ENCODE measurements at regions not wholly inside any gene's neighbourhood (a gene's known extent, or its start where the extent isn't known, plus 50 kb on each side); places are given as distances from the start of the nearest gene placed in this dataset.
"Not testable (repeated sequence)": the region's sequence is repeated elsewhere in the genome, so short reads cannot be mapped to it uniquely, and the experiment has no call there.

GRCh38 chr9:39582677-39583412, 227.4 kb downstream of the SPATA31A1 start:
- POLR2A ChIA-PET; H3K9me3 Mint-ChIP-seq; H3K36me3 Mint-ChIP-seq (ENCODE audit: low read depth); H3K4me1 Mint-ChIP-seq; H3K27me3 Mint-ChIP-seq; H3K4me3 Mint-ChIP-seq; DNase-seq; CTCF ChIA-PET; H3K27ac Mint-ChIP-seq: not testable (repeated sequence)

GRCh38 chr9:39583413-39583747, 227.9 kb downstream of the SPATA31A1 start:
- H3K27me3 Mint-ChIP-seq; H3K9me3 Mint-ChIP-seq; CTCF ChIA-PET; H3K4me1 Mint-ChIP-seq; DNase-seq; H3K27ac Mint-ChIP-seq; H3K4me3 Mint-ChIP-seq; POLR2A ChIA-PET; H3K36me3 Mint-ChIP-seq (ENCODE audit: low read depth): not testable (repeated sequence)

GRCh38 chr9:39585233-39585632, 229.8 kb downstream of the SPATA31A1 start:
- H3K4me1 Mint-ChIP-seq, H3K27me3 Mint-ChIP-seq, H3K9me3 Mint-ChIP-seq: not testable (repeated sequence)

GRCh38 chr9:39587844-39588499, 232.5 kb downstream of the SPATA31A1 start:
- H3K4me3 Mint-ChIP-seq, result no peak overlapping the region
- H3K4me1 Mint-ChIP-seq, result no peaks in the 10 kb centered on the region
- H3K36me3 Mint-ChIP-seq (ENCODE audit: low read depth), result no peaks in the 10 kb centered on the region
- ChIA-PET POLR2A (no interaction called here), CTCF (no interaction called here)
- H3K9me3 Mint-ChIP-seq, result no peaks in the 10 kb centered on the region
- no peak overlapping the region for H3K27ac Mint-ChIP-seq
- DNase-seq, result no peak
- H3K27me3 Mint-ChIP-seq, result no peaks in the 10 kb centered on the region

More at GRCh38 chr9:39585233-39585632, 229.8 kb downstream of the SPATA31A1 start:
- DNase-seq; CTCF ChIA-PET; H3K4me3 Mint-ChIP-seq; POLR2A ChIA-PET; H3K27ac Mint-ChIP-seq; H3K36me3 Mint-ChIP-seq (ENCODE audit: low read depth): not testable (repeated sequence)

- no peak overlapping the region for H3K27ac Mint-ChIP-seq
- POLR2A ChIA-PET, result no interaction called here
Measured at GRCh38 chr9:39588500-39589137, 233.2 kb downstream of the SPATA31A1 start.

GRCh38 chr9:39604089-39604488, 248.6 kb downstream of the SPATA31A1 start:
- H3K27ac Mint-ChIP-seq; H3K27me3 Mint-ChIP-seq; H3K9me3 Mint-ChIP-seq; DNase-seq; H3K4me1 Mint-ChIP-seq; POLR2A ChIA-PET; H3K36me3 Mint-ChIP-seq (ENCODE audit: low read depth); CTCF ChIA-PET; H3K4me3 Mint-ChIP-seq: not testable (repeated sequence)

More at GRCh38 chr9:39588500-39589137, 233.2 kb downstream of the SPATA31A1 start:
- H3K27me3 Mint-ChIP-seq, result no peaks in the 10 kb centered on the region
- H3K9me3 Mint-ChIP-seq, result no peaks in the 10 kb centered on the region
- H3K4me1 Mint-ChIP-seq, result no peaks in the 10 kb centered on the region
- CTCF ChIA-PET, result no interaction called here
- no peak overlapping the region for H3K4me3 Mint-ChIP-seq
- H3K36me3 Mint-ChIP-seq (ENCODE audit: low read depth), result no peaks in the 10 kb centered on the region
- no peak for DNase-seq

GRCh38 chr9:39611449-39612231, 256.2 kb downstream of the SPATA31A1 start:
- H3K9me3 Mint-ChIP-seq; H3K4me1 Mint-ChIP-seq; H3K27me3 Mint-ChIP-seq; H3K4me3 Mint-ChIP-seq; DNase-seq; H3K27ac Mint-ChIP-seq; H3K36me3 Mint-ChIP-seq (ENCODE audit: low read depth); POLR2A ChIA-PET; CTCF ChIA-PET: not testable (repeated sequence)

GRCh38 chr9:39616480-39616879, 261.0 kb downstream of the SPATA31A1 start:
- H3K27me3 Mint-ChIP-seq; DNase-seq; H3K27ac Mint-ChIP-seq; H3K4me1 Mint-ChIP-seq; H3K9me3 Mint-ChIP-seq; H3K36me3 Mint-ChIP-seq (ENCODE audit: low read depth); CTCF ChIA-PET; H3K4me3 Mint-ChIP-seq; POLR2A ChIA-PET: not testable (repeated sequence)

- H3K4me1 Mint-ChIP-seq; CTCF ChIA-PET; H3K4me3 Mint-ChIP-seq; H3K27ac Mint-ChIP-seq; H3K36me3 Mint-ChIP-seq (ENCODE audit: low read depth); H3K27me3 Mint-ChIP-seq; H3K9me3 Mint-ChIP-seq; POLR2A ChIA-PET; DNase-seq: not testable (repeated sequence)
Measured at GRCh38 chr9:39624048-39624447, 268.6 kb downstream of the SPATA31A1 start.

- H3K4me1 Mint-ChIP-seq; H3K9me3 Mint-ChIP-seq; H3K27me3 Mint-ChIP-seq; DNase-seq; H3K4me3 Mint-ChIP-seq; H3K27ac Mint-ChIP-seq; H3K36me3 Mint-ChIP-seq (ENCODE audit: low read depth); POLR2A ChIA-PET; CTCF ChIA-PET: not testable (repeated sequence)
Measured at GRCh38 chr9:39632071-39632470, 276.6 kb downstream of the SPATA31A1 start.

GRCh38 chr9:39649029-39649428, 293.6 kb downstream of the SPATA31A1 start:
- H3K4me3 Mint-ChIP-seq; POLR2A ChIA-PET; H3K27me3 Mint-ChIP-seq; H3K9me3 Mint-ChIP-seq; H3K4me1 Mint-ChIP-seq; CTCF ChIA-PET; H3K36me3 Mint-ChIP-seq (ENCODE audit: low read depth); H3K27ac Mint-ChIP-seq; DNase-seq: not testable (repeated sequence)

GRCh38 chr9:39656960-39657603, 301.6 kb downstream of the SPATA31A1 start:
- CTCF ChIA-PET; H3K4me1 Mint-ChIP-seq; POLR2A ChIA-PET; H3K4me3 Mint-ChIP-seq; H3K27ac Mint-ChIP-seq; H3K36me3 Mint-ChIP-seq (ENCODE audit: low read depth); H3K27me3 Mint-ChIP-seq; H3K9me3 Mint-ChIP-seq; DNase-seq: not testable (repeated sequence)

GRCh38 chr9:39663020-39663419, 307.6 kb downstream of the SPATA31A1 start:
- H3K27ac Mint-ChIP-seq; H3K27me3 Mint-ChIP-seq; POLR2A ChIA-PET; H3K4me3 Mint-ChIP-seq; H3K9me3 Mint-ChIP-seq; H3K4me1 Mint-ChIP-seq; CTCF ChIA-PET; DNase-seq; H3K36me3 Mint-ChIP-seq (ENCODE audit: low read depth): not testable (repeated sequence)
